ENCODE measurements at regions not wholly inside any gene's neighbourhood (a gene's known extent, or its start where the extent isn't known, plus 50 kb on each side); places are given as distances from the start of the nearest gene placed in this dataset.
"Not testable (repeated sequence)": the region's sequence is repeated elsewhere in the genome, so short reads cannot be mapped to it uniquely, and the experiment has no call there.

GRCh38 chr1:178606839-178607238 is 93.9 kb downstream of the TEX35 start:
- no peak for DNase-seq
- intact Hi-C loops (cut with micrococcal nuclease), result no loop called here

GRCh38 chr1:178607718-178608408 is 95.0 kb downstream of the TEX35 start:
- no peak for TF ChIP-seq EZH2phosphoT487 (IDR thresholded peaks at IDR 0.05; ENCODE audit: borderline replicate concordance, low read length)
- TF ChIP-seq EZH2 (IDR thresholded peaks at IDR 0.05; ENCODE audit: low read length, unreplicated experiment), result no peak
- TF ChIP-seq CTCF (conservative IDR thresholded peaks at IDR 0.05; ENCODE audit: low read depth, low read length), result no peak
- Histone ChIP-seq H3K9me3 (ENCODE audit: low read length) (no peaks in the 10 kb centered on the region), H3K36me3 (ENCODE audit: low read depth, low read length) (no peaks in the 10 kb centered on the region), H4K20me1 (ENCODE audit: low read length) (no peaks in the 10 kb centered on the region), H3K4me1 (ENCODE audit: insufficient read depth, low read length) (peaks cover 52% of the 10 kb centered on the region), H3K9ac (ENCODE audit: low read length) (peak overlapping the region; percentile 69), H3K27me3 (ENCODE audit: low read length) (no peaks in the 10 kb centered on the region), H3K4me2 (ENCODE audit: low read length) (peak overlapping the region; percentile 81; the same call in 1 of the 2 replicates), H3K4me3 (ENCODE audit: low read length) (no peak overlapping the region), H3K9me2 (replicated peaks; ENCODE audit: low read length) (no peaks in the 10 kb centered on the region), H3K79me2 (ENCODE audit: low read length) (no peaks in the 10 kb centered on the region), H2AFZ (ENCODE audit: low read length) (no peak overlapping the region), H3F3A (ENCODE audit: low read length, unreplicated experiment) (peaks cover 13% of the 10 kb centered on the region), H3K27ac (ENCODE audit: low read length) (peak overlapping the region; percentile 97)
- intact Hi-C loops (cut with micrococcal nuclease), result no loop called here
- POLR2A ChIA-PET (ENCODE audit: unreplicated experiment), result interaction anchor here (0.6 kb wide), 1 partner anchor 81 kb away, joined by 7 read pairs; no protein-coding TSS in a partner anchor
- DNase-seq (no peak), ATAC-seq (no peak)
- CTCF ChIA-PET, result no interaction called here
- no TSS peak for BruUV-seq (replicated peaks)

More at GRCh38 chr1:178606839-178607238, 93.9 kb downstream of the TEX35 start:
- Histone ChIP-seq H3K4me2 (ENCODE audit: low read length) (no peak overlapping the region), H3F3A (ENCODE audit: low read length, unreplicated experiment) (peaks cover 13% of the 10 kb centered on the region), H3K27me3 (ENCODE audit: low read length) (no peaks in the 10 kb centered on the region), H2AFZ (ENCODE audit: low read length) (no peak overlapping the region), H3K4me3 (ENCODE audit: low read length) (no peak overlapping the region), H3K79me2 (ENCODE audit: low read length) (no peaks in the 10 kb centered on the region), H3K9me2 (replicated peaks; ENCODE audit: low read length) (no peaks in the 10 kb centered on the region), H4K20me1 (ENCODE audit: low read length) (no peaks in the 10 kb centered on the region), H3K9me3 (ENCODE audit: low read length) (no peaks in the 10 kb centered on the region), H3K27ac (ENCODE audit: low read length) (no peak overlapping the region), H3K9ac (ENCODE audit: low read length) (no peak overlapping the region), H3K4me1 (ENCODE audit: insufficient read depth, low read length) (peaks cover 42% of the 10 kb centered on the region), H3K36me3 (ENCODE audit: low read depth, low read length) (no peaks in the 10 kb centered on the region)
- no peak for TF ChIP-seq CTCF (conservative IDR thresholded peaks at IDR 0.05; ENCODE audit: low read depth, low read length)
- TF ChIP-seq EZH2phosphoT487 (IDR thresholded peaks at IDR 0.05; ENCODE audit: borderline replicate concordance, low read length), result no peak
- no peak for TF ChIP-seq EZH2 (IDR thresholded peaks at IDR 0.05; ENCODE audit: low read length, unreplicated experiment)
- CTCF ChIA-PET, result no interaction called here
- POLR2A ChIA-PET (ENCODE audit: unreplicated experiment), result no interaction called here
- ATAC-seq, result no peak
- BruUV-seq (replicated peaks), result no TSS peak

- H2AFZ ChIP-seq (ENCODE audit: low read length), result no peak overlapping the region
- BruUV-seq (replicated peaks), result no TSS peak
- intact Hi-C loops (cut with micrococcal nuclease), result loop anchor here (1.0 kb wide), 2 partner anchors 42 to 67 kb away; no protein-coding TSS in a partner anchor
- peak overlapping the region; percentile 47; the same call in 1 of the 2 replicates for H3K4me3 ChIP-seq (ENCODE audit: low read length)
- no peaks in the 10 kb centered on the region for H3K9me3 ChIP-seq (ENCODE audit: low read length)
- H3K4me1 ChIP-seq (ENCODE audit: insufficient read depth, low read length), result peaks cover 64% of the 10 kb centered on the region
- H3K9ac ChIP-seq (ENCODE audit: low read length), result peak overlapping the region; percentile 69
- H3K9me2 ChIP-seq (replicated peaks; ENCODE audit: low read length), result no peaks in the 10 kb centered on the region
- H3K27me3 ChIP-seq (ENCODE audit: low read length), result no peaks in the 10 kb centered on the region
- ATAC-seq (peak; percentile 74), DNase-seq (peak; percentile 81)
- no peaks in the 10 kb centered on the region for H3K79me2 ChIP-seq (ENCODE audit: low read length)
- ChIA-PET CTCF (no interaction called here), POLR2A (ENCODE audit: unreplicated experiment) (interaction anchor here (0.6 kb wide), 1 partner anchor 120 kb away, joined by 7 read pairs; no protein-coding TSS in a partner anchor)
- peak overlapping the region; percentile 97 for H3K27ac ChIP-seq (ENCODE audit: low read length)
- TF ChIP-seq CTCF (conservative IDR thresholded peaks at IDR 0.05; ENCODE audit: low read depth, low read length) (no peak), EZH2 (IDR thresholded peaks at IDR 0.05; ENCODE audit: low read length, unreplicated experiment) (no peak), EZH2phosphoT487 (IDR thresholded peaks at IDR 0.05; ENCODE audit: borderline replicate concordance, low read length) (no peak)
- H3K36me3 ChIP-seq (ENCODE audit: low read depth, low read length), result no peaks in the 10 kb centered on the region
- no peaks in the 10 kb centered on the region for H4K20me1 ChIP-seq (ENCODE audit: low read length)
- peaks cover 13% of the 10 kb centered on the region for H3F3A ChIP-seq (ENCODE audit: low read length, unreplicated experiment)
- peak overlapping the region; percentile 81 for H3K4me2 ChIP-seq (ENCODE audit: low read length)
These were observed 96.1 kb downstream of the TEX35 start for GRCh38 chr1:178609015-178609414.

GRCh38 chr1:178610690-178611410 is 97.9 kb downstream of the TEX35 start:
- Histone ChIP-seq H3K4me2 (ENCODE audit: low read length) (peak overlapping the region; percentile 63), H3K27ac (ENCODE audit: low read length) (peak overlapping the region; percentile 97), H3F3A (ENCODE audit: low read length, unreplicated experiment) (peaks cover 13% of the 10 kb centered on the region), H3K4me1 (ENCODE audit: insufficient read depth, low read length) (peaks cover 71% of the 10 kb centered on the region), H3K9ac (ENCODE audit: low read length) (peak overlapping the region; percentile 67)
- H3K9me2 ChIP-seq (replicated peaks; ENCODE audit: low read length); H3K36me3 ChIP-seq (ENCODE audit: low read depth, low read length); H4K20me1 ChIP-seq (ENCODE audit: low read length); H3K9me3 ChIP-seq (ENCODE audit: low read length); CTCF ChIA-PET; intact Hi-C loops (cut with micrococcal nuclease); H3K4me3 ChIP-seq (ENCODE audit: low read length); H3K79me2 ChIP-seq (ENCODE audit: low read length); H3K27me3 ChIP-seq (ENCODE audit: low read length); H2AFZ ChIP-seq (ENCODE audit: low read length): not testable (repeated sequence)
- TSS peak; percentile 83 for BruUV-seq (replicated peaks)
- peak; percentile 38 for ATAC-seq
- POLR2A ChIA-PET (ENCODE audit: unreplicated experiment), result interaction anchor here (0.6 to 1.1 kb wide), 5 partner anchors 22 to 118 kb away, joined by 3 to 16 read pairs (median 5); no protein-coding TSS in a partner anchor
- DNase-seq, result peak; percentile 89
